NCI-H510A treated with DMSO at 0.1 percent for 48 hours (cell line): ENCODE measurements at regions not wholly inside any gene's neighbourhood (a gene's known extent, or its start where the extent isn't known, plus 50 kb on each side); places are given as distances from the start of the nearest gene placed in this dataset.

ENCODE experiments used
- DNase-seq: peaks from one replicate; lab custom pipeline; 2025; lab: John Stamatoyannopoulos, UW

GRCh38 chr10:120960725-120961124 is 109.6 kb downstream of the WDR11 start:
- no peak for DNase-seq

- DNase-seq = no peak
These were observed 110.9 kb downstream of the WDR11 start for GRCh38 chr10:120961795-120962755.

GRCh38 chr10:120962756-120963593 is 111.8 kb downstream of the WDR11 start:
- peak; percentile 79 for DNase-seq

GRCh38 chr10:120963594-120964220 is 112.5 kb downstream of the WDR11 start:
- no peak for DNase-seq

GRCh38 chr10:120966657-120967045 is 115.5 kb downstream of the WDR11 start:
- no peak for DNase-seq

GRCh38 chr10:120969219-120969645 is 118.1 kb downstream of the WDR11 start:
- no peak for DNase-seq

- no peak for DNase-seq
These were observed 119.7 kb downstream of the WDR11 start for GRCh38 chr10:120970595-120971529.

GRCh38 chr10:120971671-120972070 is 120.5 kb downstream of the WDR11 start:
- no peak for DNase-seq

GRCh38 chr10:120972259-120972658 is 121.1 kb downstream of the WDR11 start:
- no peak for DNase-seq

- DNase-seq = no peak
These were observed 124.1 kb downstream of the WDR11 start for GRCh38 chr10:120975072-120975867.

- DNase-seq = no peak
These were observed 124.7 kb downstream of the WDR11 start for GRCh38 chr10:120975868-120976225.

- DNase-seq = no peak
These were observed 126.7 kb downstream of the WDR11 start for GRCh38 chr10:120977897-120978296.

GRCh38 chr10:120978589-120979252 is 127.6 kb downstream of the WDR11 start:
- no peak for DNase-seq

GRCh38 chr10:120979435-120980278 is 128.5 kb downstream of the WDR11 start:
- DNase-seq = peak; percentile 82

GRCh38 chr10:120980279-120981255 is 129.4 kb downstream of the WDR11 start:
- DNase-seq = peak; percentile 4

- no peak for DNase-seq
These were observed 130.6 kb downstream of the WDR11 start for GRCh38 chr10:120981601-120982391.

- DNase-seq = peak; percentile 7
These were observed 131.3 kb downstream of the WDR11 start for GRCh38 chr10:120982507-120982906.
